LNCaP clone FGC (cell line): ENCODE measurements at regions not wholly inside any gene's neighbourhood (a gene's known extent, or its start where the extent isn't known, plus 50 kb on each side); places are given as distances from the start of the nearest gene placed in this dataset.
A peak's percentile ranks its signal among the peaks of the same experiment; 100 is the strongest.

ENCODE experiments used
- DNase-seq: peaks from one replicate; pipeline ENCODE4 v3.0.0-alpha.2; 2011; ENCODE audit warnings: low read depth
- H3K4me3 ChIP-seq: 2 replicates; pipeline ENCODE4 v1.5.1; 2011; ENCODE audit warnings: mild to moderate bottlenecking, low read depth, low read length, control low read depth
- TF ChIP-seq, protein P1 (sequence below): IDR thresholded peaks from 2 replicates; pipeline ENCODE4 v1.5.1; 2012; ENCODE audit warnings: mild to moderate bottlenecking; ENCODE audit not compliant: control insufficient read depth, insufficient read depth; ENCODE audit errors: extremely low read depth

DNA sequence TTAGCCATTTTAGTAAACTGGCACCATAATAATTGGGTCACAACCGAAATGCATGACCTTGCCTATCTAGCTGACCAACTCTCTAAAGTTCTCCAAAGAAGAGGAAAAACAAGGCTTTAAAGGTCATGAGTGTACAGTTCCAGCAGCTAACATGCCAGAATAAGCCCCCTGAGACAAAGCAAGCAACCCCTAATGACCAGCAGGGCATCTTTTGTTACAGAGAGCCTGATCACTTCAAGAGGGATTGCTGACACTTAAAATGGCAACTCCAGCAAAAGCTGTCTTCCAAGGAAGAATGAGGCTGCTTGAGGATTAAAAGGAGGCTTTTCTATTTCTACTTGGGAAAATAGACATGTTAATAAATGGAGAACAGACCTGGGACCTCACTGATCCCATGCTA is 213.6 kb downstream of the CDC14C start:
- no peak overlapping the region for H3K4me3 ChIP-seq
- TF ChIP-seq, protein P1, sequence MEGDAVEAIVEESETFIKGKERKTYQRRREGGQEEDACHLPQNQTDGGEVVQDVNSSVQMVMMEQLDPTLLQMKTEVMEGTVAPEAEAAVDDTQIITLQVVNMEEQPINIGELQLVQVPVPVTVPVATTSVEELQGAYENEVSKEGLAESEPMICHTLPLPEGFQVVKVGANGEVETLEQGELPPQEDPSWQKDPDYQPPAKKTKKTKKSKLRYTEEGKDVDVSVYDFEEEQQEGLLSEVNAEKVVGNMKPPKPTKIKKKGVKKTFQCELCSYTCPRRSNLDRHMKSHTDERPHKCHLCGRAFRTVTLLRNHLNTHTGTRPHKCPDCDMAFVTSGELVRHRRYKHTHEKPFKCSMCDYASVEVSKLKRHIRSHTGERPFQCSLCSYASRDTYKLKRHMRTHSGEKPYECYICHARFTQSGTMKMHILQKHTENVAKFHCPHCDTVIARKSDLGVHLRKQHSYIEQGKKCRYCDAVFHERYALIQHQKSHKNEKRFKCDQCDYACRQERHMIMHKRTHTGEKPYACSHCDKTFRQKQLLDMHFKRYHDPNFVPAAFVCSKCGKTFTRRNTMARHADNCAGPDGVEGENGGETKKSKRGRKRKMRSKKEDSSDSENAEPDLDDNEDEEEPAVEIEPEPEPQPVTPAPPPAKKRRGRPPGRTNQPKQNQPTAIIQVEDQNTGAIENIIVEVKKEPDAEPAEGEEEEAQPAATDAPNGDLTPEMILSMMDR: no peak
- no peak for DNase-seq

DNA sequence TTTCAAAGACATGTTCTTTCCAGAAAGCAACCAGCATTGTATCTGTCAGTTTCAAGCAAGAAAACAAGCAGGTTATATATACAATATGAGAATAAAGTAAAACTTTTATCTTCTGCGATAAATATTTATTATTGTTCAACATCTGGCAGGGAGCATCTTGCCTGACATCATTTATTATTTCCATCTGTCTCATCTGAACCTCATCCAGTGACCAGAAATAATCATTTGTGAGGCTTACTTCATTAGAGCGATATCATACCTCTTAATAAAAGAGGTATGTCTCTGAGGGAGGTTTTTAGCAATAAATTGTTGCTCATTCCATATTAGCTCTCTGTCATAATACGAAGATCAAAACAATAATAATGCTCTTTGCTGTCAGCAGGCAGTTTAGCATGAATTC is 226.1 kb downstream of the CDC14C start:
- DNase-seq: no peak
- TF ChIP-seq, protein P1: no peak
- H3K4me3 ChIP-seq: no peak overlapping the region

DNA sequence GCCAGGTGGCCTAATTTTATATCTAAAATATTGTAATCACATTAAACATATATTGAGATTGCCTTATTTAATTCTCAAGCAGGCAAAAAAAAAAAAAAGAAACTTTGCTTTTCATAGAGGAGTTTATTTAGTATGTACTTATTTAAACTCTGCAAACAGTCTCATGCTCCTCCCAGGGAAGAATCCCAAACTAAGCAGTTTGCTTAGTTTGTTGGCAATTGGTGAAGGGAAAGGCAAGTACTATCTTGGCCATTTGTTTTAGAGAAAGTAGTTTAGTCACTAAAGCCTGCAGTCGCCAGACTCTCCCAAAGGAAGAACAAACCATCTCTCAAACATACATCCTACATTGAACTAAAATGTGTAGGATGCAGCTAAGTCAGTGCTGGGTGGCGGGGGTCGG is 226.8 kb downstream of the CDC14C start:
- no peak overlapping the region for H3K4me3 ChIP-seq
- TF ChIP-seq, protein P1: no peak
- DNase-seq: no peak

DNA sequence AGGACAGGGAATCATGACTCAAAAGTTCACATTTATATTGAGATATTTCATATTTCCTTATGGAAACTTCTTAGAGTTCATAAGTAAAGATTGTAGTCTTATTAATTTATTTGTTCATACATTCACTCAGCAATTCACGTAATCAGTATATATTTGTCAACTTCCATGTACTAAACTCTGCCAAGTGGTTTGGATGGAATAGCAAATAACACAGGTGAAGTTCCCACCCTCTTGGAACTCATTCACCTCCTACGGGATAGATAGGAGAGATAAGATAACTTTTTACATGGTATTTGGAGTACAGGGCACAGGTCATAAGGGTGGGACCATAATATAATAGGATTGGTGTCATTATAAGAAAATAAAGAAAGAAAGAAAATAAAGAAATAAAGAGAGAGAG is 234.0 kb downstream of the CDC14C start:
- no peak overlapping the region for H3K4me3 ChIP-seq
- TF ChIP-seq, protein P1: no peak
- DNase-seq: peak; percentile 97

DNA sequence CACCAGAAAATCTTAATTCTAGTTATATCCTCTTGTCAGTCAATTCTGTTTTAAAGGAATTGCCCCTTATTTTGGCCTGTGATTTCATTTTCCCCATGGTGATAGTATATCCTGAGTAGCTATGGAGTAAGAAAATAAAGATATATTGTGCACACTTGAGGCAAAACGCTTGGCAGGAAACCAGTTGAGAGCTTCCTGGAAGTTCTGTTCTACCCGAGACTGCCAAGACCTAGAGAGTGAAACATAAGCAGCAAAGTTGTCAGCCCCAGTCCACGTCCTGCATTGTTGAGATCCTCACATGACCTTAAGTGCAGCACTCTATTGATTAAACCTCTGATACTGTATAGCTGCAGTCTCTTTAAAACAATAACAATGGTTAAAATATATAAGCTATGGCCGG is 235.2 kb downstream of the CDC14C start:
- no peak overlapping the region for H3K4me3 ChIP-seq
- peak; percentile 57 for DNase-seq
- TF ChIP-seq, protein P1: no peak

DNA sequence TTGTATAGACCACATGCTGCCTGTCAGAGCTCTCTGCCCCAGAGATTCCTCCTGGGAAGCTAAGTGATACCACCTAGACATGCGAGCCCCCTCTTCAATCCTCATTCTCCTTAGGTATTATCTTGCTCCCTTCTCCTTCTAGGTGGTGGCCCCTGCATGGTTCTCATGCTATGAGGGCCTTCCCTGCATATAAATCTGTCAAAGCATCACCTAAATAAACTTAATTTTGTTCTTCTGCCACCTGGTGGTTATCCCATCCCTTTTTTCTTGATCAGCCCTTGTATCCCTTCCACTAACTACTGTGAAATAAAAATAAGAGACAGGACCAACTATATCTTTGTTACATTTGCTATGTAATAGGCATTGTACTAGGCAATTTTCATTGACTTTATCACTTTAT is 242.1 kb downstream of the CDC14C start:
- H3K4me3 ChIP-seq: no peak overlapping the region
- no peak for DNase-seq
- TF ChIP-seq, protein P1: peak; percentile 38

DNA sequence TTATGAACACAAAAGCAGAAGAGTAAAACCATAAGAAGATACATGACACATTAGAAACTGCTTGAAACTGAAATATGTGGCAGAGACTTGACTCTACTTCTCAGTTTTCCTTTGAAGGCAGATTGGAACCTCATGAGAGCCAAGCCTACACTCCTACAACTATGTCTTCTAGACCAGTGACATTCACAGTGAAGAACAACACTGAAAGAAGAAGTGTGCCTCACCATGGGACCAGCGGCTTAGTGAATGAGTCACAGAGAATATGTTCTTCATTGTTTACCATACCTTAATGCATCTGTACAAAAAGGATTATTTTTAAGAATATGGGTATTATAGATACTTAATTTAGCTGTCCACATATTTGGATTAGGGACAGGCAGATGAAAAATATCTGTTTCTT is 248.3 kb downstream of the CDC14C start:
- TF ChIP-seq, protein P1: no peak
- no peak for DNase-seq
- no peak overlapping the region for H3K4me3 ChIP-seq
